H7 (cell line): ENCODE measurements at regions not wholly inside any gene's neighbourhood (a gene's known extent, or its start where the extent isn't known, plus 50 kb on each side); places are given as distances from the start of the nearest gene placed in this dataset.

ENCODE experiments used
- DNase-seq: peaks from one replicate; pipeline ENCODE4 v3.0.0; 2012
- H3K27me3 ChIP-seq: 2 replicates; pipeline ENCODE4 v1.6.0; 2011; ENCODE audit warnings: mild to moderate bottlenecking, low read length; ENCODE audit not compliant: control insufficient read depth, insufficient read depth
- H3K36me3 ChIP-seq: replicated peaks from 2 replicates; pipeline ENCODE4 v1.5.1; 2011; ENCODE audit warnings: low read length; ENCODE audit not compliant: control insufficient read depth, insufficient read depth
- H3K4me3 ChIP-seq: 2 replicates; pipeline ENCODE4 v1.5.1; 2011; ENCODE audit warnings: low read depth, mild to moderate bottlenecking, control low read depth, low read length, moderate library complexity; ENCODE audit not compliant: insufficient read depth

- no peak for DNase-seq
- Histone ChIP-seq H3K36me3 (no peaks in the 10 kb centered on the region), H3K4me3 (no peak overlapping the region), H3K27me3 (no peaks in the 10 kb centered on the region; the same call in 1 of the 2 replicates)
Observed at GRCh38 chr11:11742486-11742885, 99.3 kb upstream of the USP47 start.

GRCh38 chr11:11740836-11741235 lies 100.9 kb upstream of the USP47 start:
- DNase-seq: no peak
- H3K27me3 ChIP-seq: no peaks in the 10 kb centered on the region; the same call in 1 of the 2 replicates
- no peaks in the 10 kb centered on the region for H3K36me3 ChIP-seq
- H3K4me3 ChIP-seq: no peak overlapping the region

GRCh38 chr11:11740073-11740702 lies 101.6 kb upstream of the USP47 start:
- Histone ChIP-seq H3K27me3 (no peaks in the 10 kb centered on the region; the same call in 1 of the 2 replicates), H3K36me3 (no peaks in the 10 kb centered on the region), H3K4me3 (no peak overlapping the region)
- DNase-seq: no peak

GRCh38 chr11:11738370-11738769 lies 103.4 kb upstream of the USP47 start:
- DNase-seq: no peak
- no peak overlapping the region for H3K4me3 ChIP-seq

GRCh38 chr11:11735586-11735985 lies 106.2 kb upstream of the USP47 start:
- H3K27me3 ChIP-seq: no peaks in the 10 kb centered on the region; the same call in 1 of the 2 replicates
- H3K4me3 ChIP-seq: no peak overlapping the region
- H3K36me3 ChIP-seq: no peaks in the 10 kb centered on the region
- DNase-seq: peak; percentile 57

More at GRCh38 chr11:11738370-11738769, 103.4 kb upstream of the USP47 start:
- H3K27me3 ChIP-seq: no peaks in the 10 kb centered on the region; the same call in 1 of the 2 replicates
- H3K36me3 ChIP-seq: no peaks in the 10 kb centered on the region

GRCh38 chr11:11733246-11733747 lies 108.5 kb upstream of the USP47 start:
- DNase-seq: no peak
- H3K4me3 ChIP-seq: no peak overlapping the region
- H3K27me3 ChIP-seq: no peaks in the 10 kb centered on the region
- no peaks in the 10 kb centered on the region for H3K36me3 ChIP-seq

- no peak for DNase-seq
- no peak overlapping the region for H3K4me3 ChIP-seq
- H3K36me3 ChIP-seq: no peaks in the 10 kb centered on the region
- no peaks in the 10 kb centered on the region for H3K27me3 ChIP-seq
Observed at GRCh38 chr11:11732116-11732515, 109.7 kb upstream of the USP47 start.

- H3K27me3 ChIP-seq: no peaks in the 10 kb centered on the region
- H3K36me3 ChIP-seq: no peaks in the 10 kb centered on the region
- DNase-seq: no peak
- H3K4me3 ChIP-seq: no peak overlapping the region
Observed at GRCh38 chr11:11731311-11732083, 109.7 kb upstream of the GALNT18 start.

GRCh38 chr11:11728386-11728785 lies 106.6 kb upstream of the GALNT18 start:
- no peaks in the 10 kb centered on the region for H3K36me3 ChIP-seq
- H3K27me3 ChIP-seq: no peaks in the 10 kb centered on the region
- no peak overlapping the region for H3K4me3 ChIP-seq
- no peak for DNase-seq

GRCh38 chr11:11725438-11725837 lies 103.6 kb upstream of the GALNT18 start:
- no peak overlapping the region for H3K4me3 ChIP-seq
- H3K27me3 ChIP-seq: no peaks in the 10 kb centered on the region
- H3K36me3 ChIP-seq: no peaks in the 10 kb centered on the region
- no peak for DNase-seq

- Histone ChIP-seq H3K27me3 (no peaks in the 10 kb centered on the region), H3K36me3 (no peaks in the 10 kb centered on the region), H3K4me3 (no peak overlapping the region)
- no peak for DNase-seq
Observed at GRCh38 chr11:11724994-11725393, 103.2 kb upstream of the GALNT18 start.

GRCh38 chr11:11722861-11723260 lies 101.1 kb upstream of the GALNT18 start:
- DNase-seq: peak; percentile 22

GRCh38 chr11:11722246-11722645 lies 100.4 kb upstream of the GALNT18 start:
- Histone ChIP-seq H3K36me3 (no peaks in the 10 kb centered on the region), H3K27me3 (no peaks in the 10 kb centered on the region), H3K4me3 (no peak overlapping the region)
- no peak for DNase-seq

More at GRCh38 chr11:11722861-11723260, 101.1 kb upstream of the GALNT18 start:
- Histone ChIP-seq H3K4me3 (no peak overlapping the region), H3K36me3 (no peaks in the 10 kb centered on the region), H3K27me3 (no peaks in the 10 kb centered on the region)

GRCh38 chr11:11718511-11718910 lies 96.7 kb upstream of the GALNT18 start:
- Histone ChIP-seq H3K27me3 (no peaks in the 10 kb centered on the region), H3K36me3 (no peaks in the 10 kb centered on the region), H3K4me3 (no peak overlapping the region)
- no peak for DNase-seq

GRCh38 chr11:11717064-11717725 lies 95.4 kb upstream of the GALNT18 start:
- no peaks in the 10 kb centered on the region for H3K36me3 ChIP-seq
- no peak for DNase-seq
- no peak overlapping the region for H3K4me3 ChIP-seq
- H3K27me3 ChIP-seq: no peaks in the 10 kb centered on the region
